Endothelial cell of umbilical vein (primary cell): ENCODE measurements at regions not wholly inside any gene's neighbourhood (a gene's known extent, or its start where the extent isn't known, plus 50 kb on each side); places are given as distances from the start of the nearest gene placed in this dataset.

Experiments
- BruUV-seq: library from RNA; stranded (reverse); fragments of 400-500 nt; replicated peaks from 2 replicates; lab custom pipeline; 2021; lab: Mats Ljungman, UMichigan
- CTCF ChIA-PET: fragments of 300-600, 350-600 bp; sonication (Branson Sonifier 250); formaldehyde crosslinking; loops from one replicate; lab custom pipeline; 2021; ENCODE audit warnings: antibody characterized with exemption, inconsistent platforms; lab: Charles Lee
- POLR2A ChIA-PET: fragments of 300-600, 350-600 bp; sonication (Branson Sonifier 250); formaldehyde crosslinking; loops from one replicate; lab custom pipeline; 2021; ENCODE audit warnings: antibody characterized with exemption, inconsistent platforms; lab: Charles Lee
- DNase-seq: peaks from one replicate; pipeline ENCODE4 v3.0.0-alpha.2; 2011; ENCODE audit warnings: low read depth, low spot score
- FAIRE-seq: peaks from 2 replicates; lab custom pipeline; 2011; peaks lifted over from hg19 to GRCh38; lab: Jason Lieb, UNC
- H2AFZ ChIP-seq: 2 replicates; pipeline ENCODE4 v1.6.0; 2012; ENCODE audit warnings: low read depth, low read length, control low read depth, inconsistent platforms
- H3K27ac ChIP-seq: 2 replicates; pipeline ENCODE4 v1.5.1; 2011; ENCODE audit warnings: low read depth, mild to moderate bottlenecking, control low read depth, low read length, moderate library complexity; ENCODE audit not compliant: insufficient read depth
- H3K27me3 ChIP-seq, 2 experiments: 2 replicates each; pipeline versions ENCODE4 v1.6.0 to v1.6.1; 2011; ENCODE audit warnings: low read length in 2 of 2, mixed read lengths in 1 of 2; ENCODE audit not compliant: control insufficient read depth in 2 of 2, insufficient read depth in 2 of 2
- H3K36me3 ChIP-seq, 2 experiments: 2 replicates in 1 of 2; 3 replicates in 1 of 2; pipeline ENCODE4 v1.5.1; 2011; ENCODE audit warnings: low read length in 2 of 2, mild to moderate bottlenecking in 1 of 2, moderate library complexity in 1 of 2; ENCODE audit not compliant: control insufficient read depth in 2 of 2, insufficient read depth in 2 of 2; ENCODE audit errors: extremely low read depth in 1 of 2
- H3K4me1 ChIP-seq: 3 replicates; pipeline ENCODE4 v1.5.1; 2011; ENCODE audit warnings: mild to moderate bottlenecking, low read length; ENCODE audit not compliant: control insufficient read depth, insufficient read depth; ENCODE audit errors: extremely low read depth
- H3K4me2 ChIP-seq: 2 replicates; pipeline ENCODE4 v1.6.1; 2011; ENCODE audit warnings: low read length, control low read depth, mixed read lengths; ENCODE audit not compliant: insufficient read depth
- H3K4me3 ChIP-seq, 3 experiments: fragments of 200-600 bp in 1 of 3; sonication (generic), shearing (Covaris generic) in 1 of 3; replicated peaks in 1 of 3; 2 replicates each; pipeline ENCODE4 v1.5.1; 2011 to 2016; ENCODE audit warnings: control low read depth in 3 of 3, low read length in 3 of 3, mild to moderate bottlenecking in 2 of 3, inconsistent platforms in 1 of 3, low read depth in 1 of 3, moderate library complexity in 1 of 3; ENCODE audit not compliant: insufficient read depth in 1 of 3
- H3K79me2 ChIP-seq: 2 replicates; pipeline ENCODE4 v1.6.0; 2012; ENCODE audit warnings: low read length, inconsistent platforms; ENCODE audit not compliant: control insufficient read depth, insufficient read depth
- H3K9ac ChIP-seq: replicated peaks from 2 replicates; pipeline ENCODE3; 2011; ENCODE audit warnings: low read length, control low read depth; ENCODE audit not compliant: insufficient read depth; ENCODE audit errors: extremely low read depth
- H3K9me1 ChIP-seq: replicated peaks from 3 replicates; pipeline ENCODE4 v1.6.0; 2011; ENCODE audit warnings: mild to moderate bottlenecking, low read length; ENCODE audit not compliant: control insufficient read depth, insufficient read depth; ENCODE audit errors: extremely low read depth
- H3K9me3 ChIP-seq: replicated peaks from 2 replicates; pipeline ENCODE4 v1.5.1; 2012; ENCODE audit warnings: low read length, inconsistent platforms; ENCODE audit not compliant: control insufficient read depth, insufficient read depth
- H4K20me1 ChIP-seq: replicated peaks from 2 replicates; pipeline ENCODE3; 2011; ENCODE audit warnings: mild to moderate bottlenecking, low read length; ENCODE audit not compliant: control insufficient read depth, insufficient read depth; ENCODE audit errors: extremely low read depth
- EZH2 ChIP-seq: IDR thresholded peaks from 2 replicates; pipeline ENCODE4 v1.6.1; 2012; ENCODE audit warnings: borderline replicate concordance, low read depth, mild to moderate bottlenecking, moderate library complexity, low read length, inconsistent platforms; ENCODE audit not compliant: severe bottlenecking
- FOS ChIP-seq: IDR thresholded peaks from 2 replicates; pipeline ENCODE4 v1.6.1; 2011; ENCODE audit warnings: mild to moderate bottlenecking, low read length, moderate library complexity, borderline replicate concordance; ENCODE audit not compliant: insufficient read depth
- GATA2 ChIP-seq: IDR thresholded peaks from 2 replicates; pipeline ENCODE4 v1.7.0; 2011; ENCODE audit warnings: low read depth, mild to moderate bottlenecking, moderate library complexity, mixed read lengths, low read length; ENCODE audit not compliant: insufficient read length, insufficient read depth
- JUN ChIP-seq: IDR thresholded peaks from 2 replicates; pipeline ENCODE4 v1.6.1; 2011; ENCODE audit warnings: borderline replicate concordance, low read depth; ENCODE audit not compliant: insufficient read length, insufficient read depth
- MAX ChIP-seq: IDR thresholded peaks from 2 replicates; pipeline ENCODE4 v1.6.1; 2011; ENCODE audit not compliant: insufficient read depth, insufficient read length
- MYC ChIP-seq: IDR thresholded peaks from one replicate; pipeline ENCODE4 v1.6.1; 2011; ENCODE audit warnings: mild to moderate bottlenecking, low read depth, low read length
- POLR2A ChIP-seq: IDR thresholded peaks from 2 replicates; pipeline ENCODE4 v1.6.1; 2012; ENCODE audit warnings: low read depth, mild to moderate bottlenecking, control low read depth, low read length
- POLR2AphosphoS5 ChIP-seq: IDR thresholded peaks from 2 replicates; pipeline ENCODE4 v1.6.1; 2012; ENCODE audit warnings: low read depth, mild to moderate bottlenecking, control low read depth, low read length, moderate library complexity; ENCODE audit not compliant: insufficient read depth
- dilution Hi-C: fragments of 300-500 bp; cut with MboI; formaldehyde crosslinking; loops from one replicate; pipeline ENCODE4 v1.15.0; 2019; ENCODE audit warnings: low sequenced_read_pairs; ENCODE audit not compliant: extremely low pct_ligation_motif_present
- intact Hi-C: fragments of 100-400 bp; cut with micrococcal nuclease; formaldehyde crosslinking; loops from one replicate; pipeline ENCODE4 v1.10.0; 2022

- ChIA-PET CTCF (no interaction called here), POLR2A (no interaction called here)
- no peak overlapping the region for H3K27ac ChIP-seq
- no peak for FAIRE-seq
- TF ChIP-seq GATA2 (no peak), FOS (no peak), EZH2 (no peak), JUN (no peak), MYC (no peak), POLR2A (no peak)
- no peaks in the 10 kb centered on the region for H3K4me1 ChIP-seq
- no TSS peak for BruUV-seq
- H3K9me3 ChIP-seq = no peaks in the 10 kb centered on the region
- H2AFZ ChIP-seq = no peak overlapping the region
- intact Hi-C loops = no loop called here
- no peaks in the 10 kb centered on the region for H3K9me1 ChIP-seq
- no peaks in the 10 kb centered on the region for H3K27me3 ChIP-seq
- H3K79me2 ChIP-seq = no peaks in the 10 kb centered on the region
- no peak overlapping the region for H3K4me2 ChIP-seq
- dilution Hi-C loops = no loop called here
- DNase-seq = no peak
- no peaks in the 10 kb centered on the region for H4K20me1 ChIP-seq
- no peak overlapping the region for H3K9ac ChIP-seq
- H3K36me3 ChIP-seq = no peaks in the 10 kb centered on the region
- H3K4me3 ChIP-seq = no peak overlapping the region
These were observed 54.0 kb downstream of the MAP10 start for GRCh38 chr1:232859216-232859615.

- Histone ChIP-seq H3K4me2 (no peak overlapping the region), H3K27ac (no peak overlapping the region), H3K9me3 (no peaks in the 10 kb centered on the region), H2AFZ (no peak overlapping the region), H3K36me3 (no peaks in the 10 kb centered on the region), H3K9ac (no peak overlapping the region), H3K4me1 (no peaks in the 10 kb centered on the region), H3K9me1 (no peaks in the 10 kb centered on the region), H4K20me1 (no peaks in the 10 kb centered on the region), H3K4me3 (no peak overlapping the region), H3K79me2 (no peaks in the 10 kb centered on the region), H3K27me3 (no peaks in the 10 kb centered on the region)
- FAIRE-seq (no peak), DNase-seq (no peak)
- POLR2A ChIA-PET = no interaction called here
- no peak for TF ChIP-seq EZH2
- TF ChIP-seq MAX = no peak
- no peak for TF ChIP-seq POLR2A
- TF ChIP-seq FOS = no peak
- TF ChIP-seq JUN = no peak
- TF ChIP-seq GATA2 = no peak
- TF ChIP-seq POLR2AphosphoS5 = no peak
- dilution Hi-C loops = no loop called here
- BruUV-seq = no TSS peak
- intact Hi-C loops = no loop called here
- CTCF ChIA-PET = no interaction called here
These were observed 55.9 kb downstream of the MAP10 start for GRCh38 chr1:232861107-232861506.
